ENCODE measurements at regions not wholly inside any gene's neighbourhood (a gene's known extent, or its start where the extent isn't known, plus 50 kb on each side); places are given as distances from the start of the nearest gene placed in this dataset.

DNA sequence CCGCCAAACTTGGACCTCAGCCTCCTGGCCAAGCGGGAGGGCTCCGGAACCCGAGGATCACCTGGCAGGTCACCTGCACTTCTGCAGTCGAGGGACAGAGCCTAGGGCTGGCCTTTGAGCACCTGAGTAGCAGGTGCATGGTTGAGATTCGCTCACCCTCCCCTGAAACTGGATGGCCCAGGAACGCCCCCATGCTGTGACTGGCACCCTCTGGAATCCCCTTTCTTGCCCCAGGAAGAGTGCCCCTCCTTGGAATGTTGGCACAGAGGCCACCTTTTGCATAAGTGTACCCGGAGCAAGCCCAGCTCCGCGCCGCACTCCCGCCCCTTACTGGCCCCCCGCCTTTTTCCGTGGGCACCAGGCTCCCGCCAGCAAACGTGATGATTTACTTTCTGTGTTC, 112.5 kb upstream of the IER5L start:
- H3K27me3 ChIP-seq (ENCODE audit: control insufficient read depth, low read length) = peaks cover 3% of the 10 kb centered on the region; the same call in 1 of the 2 replicates
- no peaks in the 10 kb centered on the region for H3F3A ChIP-seq (ENCODE audit: control insufficient read depth, insufficient read depth)
- no peak for TF ChIP-seq EZH2phosphoT487 (IDR thresholded peaks at IDR 0.05; ENCODE audit: borderline replicate concordance, low read length)
- TF ChIP-seq, protein P1, sequence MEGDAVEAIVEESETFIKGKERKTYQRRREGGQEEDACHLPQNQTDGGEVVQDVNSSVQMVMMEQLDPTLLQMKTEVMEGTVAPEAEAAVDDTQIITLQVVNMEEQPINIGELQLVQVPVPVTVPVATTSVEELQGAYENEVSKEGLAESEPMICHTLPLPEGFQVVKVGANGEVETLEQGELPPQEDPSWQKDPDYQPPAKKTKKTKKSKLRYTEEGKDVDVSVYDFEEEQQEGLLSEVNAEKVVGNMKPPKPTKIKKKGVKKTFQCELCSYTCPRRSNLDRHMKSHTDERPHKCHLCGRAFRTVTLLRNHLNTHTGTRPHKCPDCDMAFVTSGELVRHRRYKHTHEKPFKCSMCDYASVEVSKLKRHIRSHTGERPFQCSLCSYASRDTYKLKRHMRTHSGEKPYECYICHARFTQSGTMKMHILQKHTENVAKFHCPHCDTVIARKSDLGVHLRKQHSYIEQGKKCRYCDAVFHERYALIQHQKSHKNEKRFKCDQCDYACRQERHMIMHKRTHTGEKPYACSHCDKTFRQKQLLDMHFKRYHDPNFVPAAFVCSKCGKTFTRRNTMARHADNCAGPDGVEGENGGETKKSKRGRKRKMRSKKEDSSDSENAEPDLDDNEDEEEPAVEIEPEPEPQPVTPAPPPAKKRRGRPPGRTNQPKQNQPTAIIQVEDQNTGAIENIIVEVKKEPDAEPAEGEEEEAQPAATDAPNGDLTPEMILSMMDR (IDR thresholded peaks at IDR 0.05; ENCODE audit: low read depth, low read length, poor library complexity, severe bottlenecking) = no peak

DNA sequence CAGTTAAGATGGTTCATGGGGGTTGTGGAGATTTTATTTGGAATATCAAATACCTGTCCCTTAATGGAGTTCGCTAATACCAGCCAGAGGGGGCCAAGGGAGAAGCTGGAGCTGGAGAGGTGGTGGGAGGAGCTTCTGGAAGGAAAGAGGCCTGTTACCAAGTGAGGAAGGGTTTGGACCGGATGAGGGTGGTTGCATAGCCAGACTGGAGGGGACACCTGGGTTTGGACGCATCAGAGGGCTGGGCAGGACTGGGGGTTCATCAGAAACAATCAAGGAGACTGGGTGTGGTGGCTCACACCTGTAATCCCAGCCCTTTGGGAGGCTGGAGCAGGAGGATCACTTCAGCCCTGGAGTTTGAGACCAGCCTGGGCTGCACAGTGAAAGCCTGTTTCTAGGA, 111.8 kb upstream of the IER5L start:
- H3K36me3 ChIP-seq (ENCODE audit: control insufficient read depth, low read length) = no peaks in the 10 kb centered on the region
- no peak for TF ChIP-seq EZH2phosphoT487 (IDR thresholded peaks at IDR 0.05; ENCODE audit: borderline replicate concordance, low read length)
- TF ChIP-seq, protein P1 (IDR thresholded peaks at IDR 0.05; ENCODE audit: low read depth, low read length, poor library complexity, severe bottlenecking) = no peak
- H3K4me3 ChIP-seq (ENCODE audit: low read length) = no peak overlapping the region
- H3K4me2 ChIP-seq (ENCODE audit: low read length) = peak overlapping the region; percentile 35
- H4K20me1 ChIP-seq (ENCODE audit: control insufficient read depth, insufficient read depth, low read depth, low read length) = no peaks in the 10 kb centered on the region
- peaks cover 15% of the 10 kb centered on the region for H3K4me1 ChIP-seq (ENCODE audit: control insufficient read depth, low read length)
- no peaks in the 10 kb centered on the region for H3K9me3 ChIP-seq (ENCODE audit: control insufficient read depth, insufficient read depth, low read length)
- no peak overlapping the region for H3K27ac ChIP-seq (ENCODE audit: low read depth, low read length)
- no peaks in the 10 kb centered on the region for H3F3A ChIP-seq (ENCODE audit: control insufficient read depth, insufficient read depth)
- H3K27me3 ChIP-seq (ENCODE audit: control insufficient read depth, low read length) = peaks cover 3% of the 10 kb centered on the region; the same call in 1 of the 2 replicates
- no peaks in the 10 kb centered on the region for H3K9me2 ChIP-seq (replicated peaks; ENCODE audit: control insufficient read depth, low read length)
- H3K79me2 ChIP-seq (ENCODE audit: control insufficient read depth, low read length) = no peaks in the 10 kb centered on the region

More for the DNA sequence above, 112.5 kb upstream of the IER5L start:
- Histone ChIP-seq H3K9me2 (replicated peaks; ENCODE audit: control insufficient read depth, low read length) (no peaks in the 10 kb centered on the region), H3K79me2 (ENCODE audit: control insufficient read depth, low read length) (no peaks in the 10 kb centered on the region), H3K4me2 (ENCODE audit: low read length) (no peak overlapping the region), H3K4me3 (ENCODE audit: low read length) (no peak overlapping the region), H3K4me1 (ENCODE audit: control insufficient read depth, low read length) (peaks cover 15% of the 10 kb centered on the region), H3K9me3 (ENCODE audit: control insufficient read depth, insufficient read depth, low read length) (no peaks in the 10 kb centered on the region), H4K20me1 (ENCODE audit: control insufficient read depth, insufficient read depth, low read depth, low read length) (no peaks in the 10 kb centered on the region), H3K27ac (ENCODE audit: low read depth, low read length) (no peak overlapping the region), H3K36me3 (ENCODE audit: control insufficient read depth, low read length) (no peaks in the 10 kb centered on the region)

GRCh38 chr9:129289131-129289731, 111.2 kb upstream of the IER5L start:
- H3K4me3 ChIP-seq (ENCODE audit: low read length) = no peak overlapping the region
- H3K4me1 ChIP-seq (ENCODE audit: control insufficient read depth, low read length) = peaks cover 15% of the 10 kb centered on the region
- TF ChIP-seq, protein P1 (IDR thresholded peaks at IDR 0.05; ENCODE audit: low read depth, low read length, poor library complexity, severe bottlenecking) = no peak
- no peak for TF ChIP-seq EZH2phosphoT487 (IDR thresholded peaks at IDR 0.05; ENCODE audit: borderline replicate concordance, low read length)
- H3F3A ChIP-seq (ENCODE audit: control insufficient read depth, insufficient read depth) = no peaks in the 10 kb centered on the region
- no peaks in the 10 kb centered on the region for H3K9me3 ChIP-seq (ENCODE audit: control insufficient read depth, insufficient read depth, low read length)
- no peaks in the 10 kb centered on the region for H3K9me2 ChIP-seq (replicated peaks; ENCODE audit: control insufficient read depth, low read length)
- no peak overlapping the region for H3K27ac ChIP-seq (ENCODE audit: low read depth, low read length)
- H4K20me1 ChIP-seq (ENCODE audit: control insufficient read depth, insufficient read depth, low read depth, low read length) = no peaks in the 10 kb centered on the region
- H3K79me2 ChIP-seq (ENCODE audit: control insufficient read depth, low read length) = no peaks in the 10 kb centered on the region
- peak overlapping the region; percentile 35 for H3K4me2 ChIP-seq (ENCODE audit: low read length)
- H3K27me3 ChIP-seq (ENCODE audit: control insufficient read depth, low read length) = peaks cover 3% of the 10 kb centered on the region; the same call in 1 of the 2 replicates
- H3K36me3 ChIP-seq (ENCODE audit: control insufficient read depth, low read length) = no peaks in the 10 kb centered on the region

Data from DOHH2 (cell line).